ENCODE measurements at regions not wholly inside any gene's neighbourhood (a gene's known extent, or its start where the extent isn't known, plus 50 kb on each side); places are given as distances from the start of the nearest gene placed in this dataset.

- TF ChIP-seq BHLHE40 (IDR thresholded peaks at IDR 0.05; ENCODE audit: low read depth, low read length) (no peak), MAFK (IDR thresholded peaks at IDR 0.05; ENCODE audit: low read depth, low read length) (no peak), CTCF (conservative IDR thresholded peaks at IDR 0.05; ENCODE audit: low read depth, low read length) (no peak), POLR2A (IDR thresholded peaks at IDR 0.05; ENCODE audit: low read depth, low read length) (no peak), FOS (IDR thresholded peaks at IDR 0.05; ENCODE audit: low read depth, low read length) (no peak), SMC3 (IDR thresholded peaks at IDR 0.05; ENCODE audit: low read depth, low read length) (no peak), RAD21 (IDR thresholded peaks at IDR 0.05; ENCODE audit: low read length) (no peak), MXI1 (IDR thresholded peaks at IDR 0.05; ENCODE audit: borderline replicate concordance, low read depth, low read length) (no peak), ELK1 (IDR thresholded peaks at IDR 0.05; ENCODE audit: borderline replicate concordance, low read depth, low read length) (no peak)
Observed at GRCh38 chr15:97236140-97236539, 724.4 kb upstream of the ARRDC4 start.

All from IMR-90 (cell line).